NOMO-1 treated with DMSO at 0.1 percent for 48 hours (cell line): ENCODE measurements at regions not wholly inside any gene's neighbourhood (a gene's known extent, or its start where the extent isn't known, plus 50 kb on each side); places are given as distances from the start of the nearest gene placed in this dataset.
"Not testable (repeated sequence)": the region's sequence is repeated elsewhere in the genome, so short reads cannot be mapped to it uniquely, and the experiment has no call there.

Source experiments
- DNase-seq: peaks from one replicate; lab custom pipeline; 2025; ENCODE audit not compliant: unreplicated experiment; lab: John Stamatoyannopoulos, UW

GRCh38 chr22:35138521-35138920, 72.6 kb downstream of the ISX start:
- no peak for DNase-seq

- no peak for DNase-seq
Measured at GRCh38 chr22:35140879-35141745, 75.2 kb downstream of the ISX start.

GRCh38 chr22:35148381-35148780, 82.4 kb downstream of the ISX start:
- no peak for DNase-seq

GRCh38 chr22:35148866-35149548, 83.0 kb downstream of the ISX start:
- no peak for DNase-seq

GRCh38 chr22:35150183-35151107, 84.5 kb downstream of the ISX start:
- peak; percentile 42 for DNase-seq

- DNase-seq = no peak
Measured at GRCh38 chr22:35152316-35152715, 86.4 kb downstream of the ISX start.

- DNase-seq = peak; percentile 7
Measured at GRCh38 chr22:35154937-35155387, 89.0 kb downstream of the ISX start.

- DNase-seq = no peak
Measured at GRCh38 chr22:35155403-35156025, 89.6 kb downstream of the ISX start.

GRCh38 chr22:35156945-35157344, 91.0 kb downstream of the ISX start:
- no peak for DNase-seq

- no peak for DNase-seq
Measured at GRCh38 chr22:35158336-35158735, 92.4 kb downstream of the ISX start.

- no peak for DNase-seq
Measured at GRCh38 chr22:35159343-35159742, 93.4 kb downstream of the ISX start.

GRCh38 chr22:35160268-35160667, 94.3 kb downstream of the ISX start:
- no peak for DNase-seq

- not testable (repeated sequence) for DNase-seq
Measured at GRCh38 chr22:35165896-35166295, 91.4 kb upstream of the HMGXB4 start.

- DNase-seq = no peak
Measured at GRCh38 chr22:35170716-35171697, 86.3 kb upstream of the HMGXB4 start.

- no peak for DNase-seq
Measured at GRCh38 chr22:35172442-35172841, 84.9 kb upstream of the HMGXB4 start.

GRCh38 chr22:35173655-35174054, 83.6 kb upstream of the HMGXB4 start:
- no peak for DNase-seq

- DNase-seq = peak; percentile 21
Measured at GRCh38 chr22:35174401-35175038, 82.8 kb upstream of the HMGXB4 start.

GRCh38 chr22:35175392-35175791, 81.9 kb upstream of the HMGXB4 start:
- DNase-seq = no peak

- no peak for DNase-seq
Measured at GRCh38 chr22:35177811-35178210, 79.5 kb upstream of the HMGXB4 start.
